SH-SY5Y (cell line): ENCODE measurements at regions not wholly inside any gene's neighbourhood (a gene's known extent, or its start where the extent isn't known, plus 50 kb on each side); places are given as distances from the start of the nearest gene placed in this dataset.

Source experiments
- GATA2 ChIP-seq: IDR thresholded peaks from 2 replicates; pipeline ENCODE4 v1.6.1; 2011; ENCODE audit warnings: mild to moderate bottlenecking, low read depth, low read length
- GATA3 ChIP-seq: IDR thresholded peaks from 2 replicates; pipeline ENCODE4 v1.6.1; 2011; ENCODE audit warnings: low read depth, mild to moderate bottlenecking, low read length, moderate library complexity

GRCh38 chr3:20751296-20751695 lies 565.3 kb upstream of the SGO1 start:
- TF ChIP-seq GATA3 (no peak), GATA2 (no peak)

- TF ChIP-seq GATA3 (no peak), GATA2 (no peak)
These were observed 561.7 kb upstream of the SGO1 start for GRCh38 chr3:20747741-20748140.

- TF ChIP-seq GATA2 = no peak
- no peak for TF ChIP-seq GATA3
These were observed 557.7 kb upstream of the SGO1 start for GRCh38 chr3:20743553-20744321.

- TF ChIP-seq GATA2 = no peak
- TF ChIP-seq GATA3 = no peak
These were observed 557.0 kb upstream of the SGO1 start for GRCh38 chr3:20742903-20743552.

GRCh38 chr3:20741381-20741780 lies 555.4 kb upstream of the SGO1 start:
- TF ChIP-seq GATA3 = no peak
- TF ChIP-seq GATA2 = no peak

GRCh38 chr3:20739814-20740213 lies 553.8 kb upstream of the SGO1 start:
- TF ChIP-seq GATA2 = no peak
- no peak for TF ChIP-seq GATA3

GRCh38 chr3:20736287-20736852 lies 550.4 kb upstream of the SGO1 start:
- TF ChIP-seq GATA2 = no peak

GRCh38 chr3:20729185-20729584 lies 543.2 kb upstream of the SGO1 start:
- TF ChIP-seq GATA2 (no peak), GATA3 (no peak)

- TF ChIP-seq GATA3 = no peak
- no peak for TF ChIP-seq GATA2
These were observed 540.8 kb upstream of the SGO1 start for GRCh38 chr3:20726786-20727185.

GRCh38 chr3:20724241-20724640 lies 538.2 kb upstream of the SGO1 start:
- TF ChIP-seq GATA2 (no peak), GATA3 (no peak)

GRCh38 chr3:20701641-20702040 lies 515.6 kb upstream of the SGO1 start:
- TF ChIP-seq GATA2 (no peak), GATA3 (no peak)

GRCh38 chr3:20700714-20701113 lies 514.7 kb upstream of the SGO1 start:
- TF ChIP-seq GATA3 (no peak), GATA2 (no peak)

GRCh38 chr3:20698896-20699295 lies 512.9 kb upstream of the SGO1 start:
- TF ChIP-seq GATA3 = no peak

GRCh38 chr3:20696388-20697150 lies 510.6 kb upstream of the SGO1 start:
- TF ChIP-seq GATA2 (no peak), GATA3 (no peak)
